ENCODE measurements at regions not wholly inside any gene's neighbourhood (a gene's known extent, or its start where the extent isn't known, plus 50 kb on each side); places are given as distances from the start of the nearest gene placed in this dataset.

DNA sequence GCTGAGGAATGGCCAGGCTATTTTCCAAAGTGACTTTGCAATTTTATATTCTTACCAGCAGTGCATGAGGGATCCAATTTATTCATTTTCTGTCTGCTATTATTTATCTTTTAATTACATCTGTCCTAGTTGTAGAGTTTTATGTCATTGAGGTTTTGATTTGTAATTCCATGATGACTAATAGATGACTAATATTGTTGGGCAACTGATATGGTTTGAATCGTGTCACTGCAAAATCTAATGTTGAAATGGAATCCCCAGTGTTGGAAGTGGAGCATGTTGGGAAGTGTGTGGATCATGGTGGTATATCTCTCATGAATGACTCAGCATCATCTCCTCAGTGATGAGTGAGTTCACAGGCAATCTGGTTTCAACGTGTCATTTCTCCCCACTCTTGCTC lies 201.5 kb downstream of the TBX22 start:
- TF ChIP-seq EZH2 (IDR thresholded peaks at IDR 0.05; ENCODE audit: insufficient read depth, low read length), result no peak
- TF ChIP-seq, protein P1, sequence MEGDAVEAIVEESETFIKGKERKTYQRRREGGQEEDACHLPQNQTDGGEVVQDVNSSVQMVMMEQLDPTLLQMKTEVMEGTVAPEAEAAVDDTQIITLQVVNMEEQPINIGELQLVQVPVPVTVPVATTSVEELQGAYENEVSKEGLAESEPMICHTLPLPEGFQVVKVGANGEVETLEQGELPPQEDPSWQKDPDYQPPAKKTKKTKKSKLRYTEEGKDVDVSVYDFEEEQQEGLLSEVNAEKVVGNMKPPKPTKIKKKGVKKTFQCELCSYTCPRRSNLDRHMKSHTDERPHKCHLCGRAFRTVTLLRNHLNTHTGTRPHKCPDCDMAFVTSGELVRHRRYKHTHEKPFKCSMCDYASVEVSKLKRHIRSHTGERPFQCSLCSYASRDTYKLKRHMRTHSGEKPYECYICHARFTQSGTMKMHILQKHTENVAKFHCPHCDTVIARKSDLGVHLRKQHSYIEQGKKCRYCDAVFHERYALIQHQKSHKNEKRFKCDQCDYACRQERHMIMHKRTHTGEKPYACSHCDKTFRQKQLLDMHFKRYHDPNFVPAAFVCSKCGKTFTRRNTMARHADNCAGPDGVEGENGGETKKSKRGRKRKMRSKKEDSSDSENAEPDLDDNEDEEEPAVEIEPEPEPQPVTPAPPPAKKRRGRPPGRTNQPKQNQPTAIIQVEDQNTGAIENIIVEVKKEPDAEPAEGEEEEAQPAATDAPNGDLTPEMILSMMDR (IDR thresholded peaks at IDR 0.05; ENCODE audit: insufficient read depth, low read depth, low read length), result no peak
